ENCODE measurements at regions not wholly inside any gene's neighbourhood (a gene's known extent, or its start where the extent isn't known, plus 50 kb on each side); places are given as distances from the start of the nearest gene placed in this dataset.

DNA sequence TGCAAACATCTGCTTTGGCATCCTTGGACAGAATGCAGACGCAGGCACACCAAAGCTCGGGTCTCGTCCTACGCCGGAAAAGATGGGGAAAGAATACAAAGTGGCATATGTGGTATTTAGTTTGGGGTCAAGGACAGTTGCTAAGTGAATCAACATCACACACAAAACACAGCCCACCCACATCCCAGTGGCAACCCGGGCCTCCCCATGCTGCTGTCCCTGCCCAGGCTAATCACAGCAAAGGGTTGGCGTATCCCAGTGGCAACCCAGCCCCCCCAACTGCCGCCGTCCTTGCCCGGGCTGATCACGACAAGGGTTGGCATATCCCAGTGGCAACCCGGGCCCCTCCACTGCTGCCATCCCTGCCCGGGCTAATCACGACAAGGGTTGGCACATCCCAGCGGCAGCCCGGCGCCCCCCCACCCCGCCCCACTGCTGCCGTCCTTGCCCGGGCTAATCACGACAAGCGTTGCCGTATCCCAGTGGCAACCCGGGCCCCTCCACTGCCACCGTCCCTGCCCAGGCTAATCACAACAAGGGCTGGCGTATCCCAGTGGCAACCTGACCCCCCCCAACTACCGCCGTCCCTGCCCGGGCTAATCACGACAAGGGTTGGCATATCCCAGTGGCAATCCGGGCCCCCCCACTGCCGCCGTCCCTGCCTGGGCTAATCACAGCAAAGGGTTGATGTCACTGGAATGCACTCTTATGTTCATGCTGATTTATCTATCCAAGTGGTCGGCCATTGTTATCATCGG, 167.8 kb upstream of the SOX1 start:
- Histone ChIP-seq H2AK5ac (ENCODE audit: low read depth, low read length) (no peak overlapping the region), H2BK15ac (ENCODE audit: low read length) (no peak overlapping the region), H4K8ac (ENCODE audit: extremely low read depth, insufficient read depth, low read length) (no peak overlapping the region), H2BK5ac (ENCODE audit: low read depth, low read length) (no peak overlapping the region), H3K27me3 (replicated peaks in 1 of 4; ENCODE audit: control insufficient read depth in 3 of 4, extremely low read depth in 1 of 4, insufficient read depth in 3 of 4, low read length in 3 of 4) (peaks cover 2 to 9% (median 6%) of the 10 kb centered on the region in 4 experiments), H3K4ac (replicated peaks; ENCODE audit: insufficient read length, low read depth, low read length) (no peak overlapping the region), H2BK20ac (ENCODE audit: low read length) (no peak overlapping the region), H3K56ac (replicated peaks; ENCODE audit: insufficient read length, low read depth, low read length) (no peak overlapping the region), H3K79me1 (ENCODE audit: low read depth, low read length) (no peaks in the 10 kb centered on the region), H3K4me3 (ENCODE audit: extremely low read depth in 1 of 4, insufficient read depth in 2 of 4, low read depth in 3 of 4, low read length in 4 of 4) (no peak overlapping the region), H3K9ac (replicated peaks in 1 of 4; ENCODE audit: extremely low read depth in 1 of 4, low read depth in 3 of 4, low read length in 3 of 4) (no peak overlapping the region), H2AFZ (ENCODE audit: low read length) (no peak overlapping the region), H3K23me2 (ENCODE audit: low read depth, low read length) (no peaks in the 10 kb centered on the region; the same call in 1 of the 2 replicates), H3K4me2 (ENCODE audit: insufficient read depth in 1 of 2, low read depth in 2 of 2, low read length in 2 of 2) (no peak overlapping the region), H2BK12ac (ENCODE audit: low read depth, low read length) (no peak overlapping the region), H4K91ac (replicated peaks; ENCODE audit: insufficient read length, low read length) (no peak overlapping the region), H3K4me1 (replicated peaks in 1 of 4; ENCODE audit: control insufficient read depth in 3 of 4, insufficient read depth in 4 of 4, low read length in 3 of 4) (peaks cover 0 to 4% (median 0%) of the 10 kb centered on the region in 4 experiments; a peak in 1 of 7 replicates), H4K20me1 (replicated peaks in 1 of 2; ENCODE audit: control insufficient read depth in 1 of 2, insufficient read depth in 2 of 2, low read length in 2 of 2) (peaks cover 0 to 4% of the 10 kb centered on the region in 2 experiments), H3K79me2 (ENCODE audit: control insufficient read depth in 1 of 2, insufficient read depth in 2 of 2, low read length in 2 of 2) (no peaks in the 10 kb centered on the region), H3K18ac (ENCODE audit: extremely low read depth, low read length) (no peak overlapping the region), H4K5ac (ENCODE audit: insufficient read length, low read depth, low read length) (no peak overlapping the region), H3K23ac (ENCODE audit: insufficient read length) (no peak overlapping the region), H3K14ac (ENCODE audit: insufficient read length) (no peak overlapping the region), H2BK120ac (replicated peaks; ENCODE audit: low read depth, low read length) (no peak overlapping the region), H3K36me3 (ENCODE audit: control insufficient read depth in 2 of 4, insufficient read depth in 4 of 4, low read length in 3 of 4) (no peaks in the 10 kb centered on the region), H3K27ac (ENCODE audit: low read depth, low read length) (no peak overlapping the region), H3K9me3 (ENCODE audit: insufficient read depth in 2 of 2, low read depth in 1 of 2, low read length in 1 of 2) (no peaks in the 10 kb centered on the region)
- 87% methylated on average over 23 of the region's 35 CpGs; no CpG with 5 or more reads in 1 of the 2 experiments for WGBS, 2 experiments (ENCODE audit: extremely low coverage in 1 of 2, insufficient coverage in 1 of 2, insufficient read length in 1 of 2, insufficient replicate concordance in 2 of 2, low coverage in 1 of 2, low lambda C conversion rate in 2 of 2, missing lambda C conversion rate in 1 of 2)
- no peak for FAIRE-seq
- ChIA-PET CTCF (ENCODE audit: partially characterized antibody) (no interaction called here), POLR2A (ENCODE audit: partially characterized antibody) (no interaction called here)
- peak in 1 of 2 experiments; percentile 20 for DNase-seq (ENCODE audit: low read depth in 1 of 2, low spot score in 2 of 2)
- TF ChIP-seq SAP30 (IDR thresholded peaks at IDR 0.05; ENCODE audit: insufficient read depth, insufficient replicate concordance, low read length), result no peak
